ENCODE measurements at regions not wholly inside any gene's neighbourhood (a gene's known extent, or its start where the extent isn't known, plus 50 kb on each side); places are given as distances from the start of the nearest gene placed in this dataset.

DNA sequence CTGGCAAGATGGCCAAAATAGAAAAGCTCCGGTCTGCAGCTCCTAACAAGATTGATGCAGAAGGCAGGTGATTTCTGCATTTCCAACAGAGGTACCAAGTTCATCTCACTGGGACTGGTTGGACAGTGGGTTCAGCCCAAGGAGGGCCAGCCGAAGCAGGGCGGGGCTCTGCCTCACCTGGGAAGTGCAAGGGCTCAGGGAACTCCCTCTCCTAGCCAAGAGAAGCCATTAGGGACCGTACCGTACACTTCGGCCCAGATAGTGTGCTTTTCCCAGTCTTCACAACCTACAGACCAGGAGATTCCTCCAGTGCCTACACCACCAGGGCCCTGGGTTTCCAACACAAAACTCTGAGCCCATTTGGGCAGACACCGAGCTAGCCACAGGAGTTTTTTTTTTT is 277.8 kb downstream of the SLCO4C1 start:
- TF ChIP-seq EZH2 (IDR thresholded peaks at IDR 0.05; ENCODE audit: low read depth, low read length, severe bottlenecking) (no peak), CTCF (IDR thresholded peaks at IDR 0.05; ENCODE audit: control extremely low read depth in 1 of 3, insufficient read depth in 1 of 3, low read depth in 1 of 3, low read length in 3 of 3) (no peak), HDAC2 (IDR thresholded peaks at IDR 0.05; ENCODE audit: borderline replicate concordance in 1 of 2, low read depth in 2 of 2, low read length in 2 of 2) (no peak), POLR2A (IDR thresholded peaks at IDR 0.05; ENCODE audit: control extremely low read depth in 1 of 2, low read depth in 2 of 2, low read length in 2 of 2) (no peak), RAD21 (IDR thresholded peaks at IDR 0.05 in 1 of 2, conservative IDR thresholded peaks at IDR 0.05 in 1 of 2; ENCODE audit: low read depth in 2 of 2, low read length in 2 of 2) (no peak), JUN (IDR thresholded peaks at IDR 0.05; ENCODE audit: low read depth, low read length) (no peak), SP1 (IDR thresholded peaks at IDR 0.05; ENCODE audit: low read depth, low read length) (no peak), EGR1 (IDR thresholded peaks at IDR 0.05; ENCODE audit: borderline replicate concordance, low read depth, low read length) (no peak), POLR2AphosphoS5 (IDR thresholded peaks at IDR 0.05; ENCODE audit: low read depth, low read length) (no peak)

All from H1 (cell line).